SK-N-MC (cell line): ENCODE measurements at regions not wholly inside any gene's neighbourhood (a gene's known extent, or its start where the extent isn't known, plus 50 kb on each side); places are given as distances from the start of the nearest gene placed in this dataset.

ENCODE experiments used
- DNase-seq: peaks from one replicate; pipeline ENCODE4 v3.0.0-alpha.2; 2011; ENCODE audit warnings: low read depth, low spot score
- H3K27ac ChIP-seq: fragments of 200-600 bp; sonication (generic); 2 replicates; pipeline ENCODE4 v1.5.1; 2016; ENCODE audit warnings: mixed run types
- H3K36me3 ChIP-seq: fragments of 200-600 bp; sonication (generic); 2 replicates; pipeline ENCODE4 v1.6.1; 2017; ENCODE audit warnings: antibody characterized with exemption, low read length, mixed read lengths; ENCODE audit not compliant: insufficient read depth
- H3K4me3 ChIP-seq: fragments of 200-600 bp; sonication (generic); 2 replicates; pipeline ENCODE4 v1.5.1; 2016
- H3K9ac ChIP-seq: fragments of 200-600 bp; sonication (generic); 2 replicates; pipeline ENCODE4 v1.8.0; 2017; ENCODE audit warnings: mixed run types, mixed read lengths; ENCODE audit not compliant: insufficient read length
- H3K9me3 ChIP-seq: fragments of 200-600 bp; sonication (generic); 2 replicates; pipeline ENCODE4 v1.6.1; 2017; ENCODE audit warnings: low read depth, mild to moderate bottlenecking, antibody characterized with exemption, low read length, moderate library complexity, mixed read lengths
- EZH2 ChIP-seq: fragments of 200-600 bp; sonication (generic); IDR thresholded peaks from one replicate; pipeline ENCODE4 v1.6.1; 2017; ENCODE audit warnings: antibody characterized with exemption
- FOXP2 ChIP-seq: optimal IDR thresholded peaks from 2 replicates; pipeline ENCODE3; 2011; ENCODE audit warnings: mild to moderate bottlenecking, moderate library complexity; ENCODE audit not compliant: insufficient read depth; ENCODE audit errors: extremely low read length, control extremely low read depth
- POLR2AphosphoS5 ChIP-seq: IDR thresholded peaks from 2 replicates; pipeline ENCODE4 v1.6.1; 2012; ENCODE audit warnings: mild to moderate bottlenecking, low read depth, low read length, borderline replicate concordance

GRCh38 chr9:17938035-17938655 is 359.3 kb downstream of the SH3GL2 start:
- H3K27ac ChIP-seq: no peak overlapping the region
- TF ChIP-seq EZH2: no peak
- no peak for TF ChIP-seq FOXP2
- TF ChIP-seq POLR2AphosphoS5: no peak

DNA sequence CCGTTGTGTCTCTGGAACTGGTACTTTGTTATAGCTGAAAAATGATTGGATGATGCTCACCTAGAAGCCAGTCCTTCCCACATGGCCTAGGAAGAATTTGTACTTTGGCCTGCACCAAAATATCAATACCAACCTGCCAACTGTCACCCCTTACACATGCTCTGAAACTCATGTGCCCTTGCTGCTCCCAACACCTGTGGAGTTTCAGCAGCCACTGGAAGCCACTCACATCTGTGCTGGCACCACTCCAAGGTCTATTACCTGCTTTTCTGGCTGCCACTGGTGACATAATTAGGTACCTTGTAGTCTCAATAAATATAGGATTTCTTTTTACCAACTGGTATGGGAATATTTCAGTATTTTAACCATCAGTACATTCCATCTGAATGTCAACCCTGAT is 363.6 kb downstream of the SH3GL2 start:
- H3K9ac ChIP-seq: no peak overlapping the region
- H3K4me3 ChIP-seq: no peak overlapping the region
- H3K36me3 ChIP-seq: no peaks in the 10 kb centered on the region
- TF ChIP-seq FOXP2 (no peak), EZH2 (no peak), POLR2AphosphoS5 (no peak)
- no peak for DNase-seq
- H3K9me3 ChIP-seq: no peaks in the 10 kb centered on the region
- no peak overlapping the region for H3K27ac ChIP-seq

More at GRCh38 chr9:17938035-17938655, 359.3 kb downstream of the SH3GL2 start:
- no peak for DNase-seq
- H3K4me3 ChIP-seq: no peak overlapping the region
- no peaks in the 10 kb centered on the region for H3K9me3 ChIP-seq
- no peaks in the 10 kb centered on the region for H3K36me3 ChIP-seq
- no peak overlapping the region for H3K9ac ChIP-seq

DNA sequence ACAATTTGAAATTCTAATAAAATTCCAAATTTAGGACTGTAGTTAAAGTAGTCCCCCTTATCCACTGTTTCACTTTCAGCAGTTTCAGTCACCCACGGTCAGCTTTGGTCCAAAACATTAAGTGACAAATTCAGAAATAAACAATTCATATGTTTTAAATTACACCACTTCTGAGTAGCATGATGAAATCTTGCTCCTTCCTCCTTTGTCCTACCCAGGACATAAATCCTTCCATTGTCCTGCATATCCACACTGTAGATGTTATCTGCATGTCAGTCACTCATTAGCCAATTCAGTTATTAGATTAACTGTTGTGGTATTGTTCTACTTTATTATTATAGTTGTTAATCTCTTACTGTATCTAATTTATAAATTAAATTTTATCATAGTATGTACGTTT is 376.5 kb downstream of the SH3GL2 start:
- Histone ChIP-seq H3K27ac (no peak overlapping the region), H3K9ac (no peak overlapping the region), H3K36me3 (no peaks in the 10 kb centered on the region), H3K4me3 (no peak overlapping the region), H3K9me3 (no peaks in the 10 kb centered on the region)
- TF ChIP-seq POLR2AphosphoS5 (no peak), EZH2 (no peak), FOXP2 (no peak)
- DNase-seq: no peak

- no peaks in the 10 kb centered on the region for H3K36me3 ChIP-seq
- H3K27ac ChIP-seq: no peak overlapping the region
- H3K4me3 ChIP-seq: no peak overlapping the region
- no peak for DNase-seq
- no peak for TF ChIP-seq POLR2AphosphoS5
- no peak overlapping the region for H3K9ac ChIP-seq
- no peaks in the 10 kb centered on the region for H3K9me3 ChIP-seq
Measured at GRCh38 chr9:17958363-17958762, 379.5 kb downstream of the SH3GL2 start.

DNA sequence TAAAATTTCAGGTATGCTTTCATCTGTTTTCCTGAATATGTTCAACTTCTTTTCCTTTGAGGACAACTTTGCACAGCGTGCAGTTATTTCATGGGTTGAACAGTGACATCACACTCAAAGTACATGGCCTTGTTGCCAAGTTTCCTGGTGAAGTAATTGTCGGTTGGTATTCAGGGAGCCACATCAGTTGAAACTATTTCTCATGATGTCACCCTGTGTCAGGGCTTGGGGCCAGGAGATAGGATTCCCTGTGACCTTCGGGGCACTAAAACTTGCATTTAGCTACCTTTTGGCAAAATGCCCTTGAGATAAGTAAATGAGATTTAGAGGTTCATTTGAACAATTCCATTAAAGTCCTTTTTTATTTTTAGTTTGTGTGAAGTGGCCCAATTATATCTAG is 383.9 kb downstream of the SH3GL2 start:
- no peaks in the 10 kb centered on the region for H3K36me3 ChIP-seq
- H3K4me3 ChIP-seq: no peak overlapping the region
- no peaks in the 10 kb centered on the region for H3K9me3 ChIP-seq
- H3K9ac ChIP-seq: no peak overlapping the region
- no peak overlapping the region for H3K27ac ChIP-seq
- TF ChIP-seq EZH2: no peak
- no peak for TF ChIP-seq FOXP2
- no peak for TF ChIP-seq POLR2AphosphoS5
- no peak for DNase-seq

DNA sequence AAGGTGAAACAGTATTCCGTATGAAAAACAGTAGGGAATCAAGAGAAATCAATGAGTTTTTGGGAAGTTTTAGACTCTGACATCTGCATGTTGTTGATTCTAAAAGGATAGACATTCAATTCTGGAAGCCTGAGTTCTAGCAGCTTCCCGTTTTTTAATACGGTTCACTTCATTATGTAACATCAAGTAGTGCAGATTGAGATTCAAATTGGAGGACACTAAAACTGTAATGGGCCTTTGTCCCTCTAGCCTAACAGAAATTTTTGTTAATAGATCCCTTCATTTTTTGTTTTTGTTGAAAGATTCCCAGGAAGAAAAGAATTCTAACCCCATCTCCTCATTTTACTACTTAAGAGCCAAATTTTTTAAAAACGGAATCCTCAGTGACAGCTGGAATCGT is 384.6 kb downstream of the SH3GL2 start:
- Histone ChIP-seq H3K9me3 (no peaks in the 10 kb centered on the region), H3K9ac (no peak overlapping the region), H3K36me3 (no peaks in the 10 kb centered on the region), H3K4me3 (no peak overlapping the region), H3K27ac (no peak overlapping the region)
- TF ChIP-seq FOXP2 (no peak), POLR2AphosphoS5 (no peak), EZH2 (no peak)
- no peak for DNase-seq

GRCh38 chr9:17967731-17968130 is 388.9 kb downstream of the SH3GL2 start:
- Histone ChIP-seq H3K9ac (no peak overlapping the region), H3K9me3 (no peaks in the 10 kb centered on the region), H3K36me3 (no peaks in the 10 kb centered on the region), H3K27ac (no peak overlapping the region), H3K4me3 (no peak overlapping the region)
- TF ChIP-seq EZH2: no peak
- no peak for TF ChIP-seq FOXP2
- no peak for TF ChIP-seq POLR2AphosphoS5
- DNase-seq: no peak

DNA sequence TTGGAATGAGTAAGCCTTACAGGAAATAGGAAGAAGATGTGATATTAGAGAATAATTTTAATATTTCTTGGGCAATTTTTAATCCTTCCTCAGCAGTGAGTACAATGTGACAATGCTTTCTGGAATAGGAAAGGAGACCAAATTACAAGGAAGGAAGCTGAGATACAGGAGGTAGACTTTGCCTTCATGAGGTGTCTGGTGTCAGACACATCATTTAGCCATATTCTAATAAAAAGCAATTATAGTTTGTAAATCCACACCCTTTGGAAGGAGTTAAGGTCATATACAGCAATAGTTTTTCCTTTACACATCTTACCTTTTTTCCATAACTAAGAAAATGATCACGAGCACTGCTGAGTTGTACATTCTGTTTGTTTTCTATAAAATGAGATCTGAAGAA is 390.4 kb downstream of the SH3GL2 start:
- H3K4me3 ChIP-seq: no peak overlapping the region
- no peaks in the 10 kb centered on the region for H3K36me3 ChIP-seq
- H3K27ac ChIP-seq: no peak overlapping the region
- H3K9me3 ChIP-seq: no peaks in the 10 kb centered on the region
- DNase-seq: no peak
- H3K9ac ChIP-seq: no peak overlapping the region
- no peak for TF ChIP-seq EZH2
- TF ChIP-seq FOXP2: no peak
- TF ChIP-seq POLR2AphosphoS5: no peak

GRCh38 chr9:17970277-17970676 is 391.4 kb downstream of the SH3GL2 start:
- no peaks in the 10 kb centered on the region for H3K9me3 ChIP-seq
- TF ChIP-seq POLR2AphosphoS5 (no peak), EZH2 (no peak), FOXP2 (no peak)
- no peak overlapping the region for H3K9ac ChIP-seq
- DNase-seq: no peak
- H3K4me3 ChIP-seq: no peak overlapping the region
- H3K27ac ChIP-seq: no peak overlapping the region
- no peaks in the 10 kb centered on the region for H3K36me3 ChIP-seq
